DMS114 treated with DMSO at 0.1 percent for 48 hours (cell line): ENCODE measurements at regions not wholly inside any gene's neighbourhood (a gene's known extent, or its start where the extent isn't known, plus 50 kb on each side); places are given as distances from the start of the nearest gene placed in this dataset.
"Not testable (repeated sequence)": the region's sequence is repeated elsewhere in the genome, so short reads cannot be mapped to it uniquely, and the experiment has no call there.

Source experiments
- DNase-seq: peaks from one replicate; lab custom pipeline; 2025; ENCODE audit not compliant: unreplicated experiment; lab: John Stamatoyannopoulos, UW

GRCh38 chr15:57767481-57767880 is 61.0 kb downstream of the POLR2M start:
- no peak for DNase-seq

GRCh38 chr15:57769266-57769665 is 62.8 kb downstream of the POLR2M start:
- DNase-seq: no peak

GRCh38 chr15:57770495-57770894 is 64.0 kb downstream of the POLR2M start:
- no peak for DNase-seq

GRCh38 chr15:57772223-57772957 is 65.9 kb downstream of the POLR2M start:
- DNase-seq: no peak

GRCh38 chr15:57773051-57773450 is 66.5 kb downstream of the POLR2M start:
- no peak for DNase-seq

GRCh38 chr15:57777003-57777402 is 70.5 kb downstream of the POLR2M start:
- DNase-seq: no peak

- no peak for DNase-seq
These were observed 74.0 kb downstream of the POLR2M start for GRCh38 chr15:57780471-57780870.

- no peak for DNase-seq
These were observed 76.2 kb downstream of the POLR2M start for GRCh38 chr15:57782731-57783130.

- DNase-seq: no peak
These were observed 77.6 kb downstream of the POLR2M start for GRCh38 chr15:57784081-57784511.

- DNase-seq: no peak
These were observed 78.5 kb downstream of the POLR2M start for GRCh38 chr15:57785039-57785438.

- no peak for DNase-seq
These were observed 79.4 kb downstream of the POLR2M start for GRCh38 chr15:57785959-57786358.

GRCh38 chr15:57789225-57789624 is 82.7 kb downstream of the POLR2M start:
- DNase-seq: no peak

- no peak for DNase-seq
These were observed 86.4 kb downstream of the POLR2M start for GRCh38 chr15:57792724-57793449.

GRCh38 chr15:57795261-57795660 is 88.7 kb downstream of the POLR2M start:
- no peak for DNase-seq

- DNase-seq: no peak
These were observed 89.6 kb downstream of the POLR2M start for GRCh38 chr15:57796146-57796545.

- DNase-seq: no peak
These were observed 90.6 kb downstream of the POLR2M start for GRCh38 chr15:57797110-57797509.

- no peak for DNase-seq
These were observed 91.2 kb downstream of the POLR2M start for GRCh38 chr15:57797568-57798267.

GRCh38 chr15:57806003-57806402 is 99.5 kb downstream of the POLR2M start:
- no peak for DNase-seq

- not testable (repeated sequence) for DNase-seq
These were observed 102.8 kb downstream of the POLR2M start for GRCh38 chr15:57809285-57809684.

GRCh38 chr15:57816599-57816998 is 110.1 kb downstream of the POLR2M start:
- DNase-seq: no peak

- no peak for DNase-seq
These were observed 113.1 kb downstream of the POLR2M start for GRCh38 chr15:57819646-57820045.

GRCh38 chr15:57820119-57820518 is 113.6 kb downstream of the POLR2M start:
- no peak for DNase-seq
